ENCODE measurements at regions not wholly inside any gene's neighbourhood (a gene's known extent, or its start where the extent isn't known, plus 50 kb on each side); places are given as distances from the start of the nearest gene placed in this dataset.

DNA sequence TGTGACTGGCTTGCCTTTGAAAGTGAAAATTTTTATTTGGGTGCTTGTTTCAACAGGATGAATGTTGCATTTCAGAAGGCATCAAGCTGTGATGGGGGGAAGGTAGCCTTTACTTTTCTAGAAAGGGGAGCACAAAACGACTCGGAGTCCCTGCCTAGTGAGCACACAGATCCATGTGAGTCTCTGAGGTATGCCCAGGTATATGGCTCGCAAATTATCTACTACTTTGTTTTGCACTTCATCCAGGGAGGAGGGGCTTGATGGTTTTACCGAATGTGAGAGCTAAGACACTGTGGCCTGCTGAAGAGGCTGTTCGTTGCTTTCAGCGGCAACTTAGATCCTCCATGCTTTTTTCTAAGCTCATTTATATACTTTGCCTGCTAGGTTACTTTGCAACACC is 537.7 kb upstream of the PTBP2 start:
- H3K9me3 ChIP-seq (ENCODE audit: insufficient read depth, low read depth, low read length), result no peaks in the 10 kb centered on the region

DNA sequence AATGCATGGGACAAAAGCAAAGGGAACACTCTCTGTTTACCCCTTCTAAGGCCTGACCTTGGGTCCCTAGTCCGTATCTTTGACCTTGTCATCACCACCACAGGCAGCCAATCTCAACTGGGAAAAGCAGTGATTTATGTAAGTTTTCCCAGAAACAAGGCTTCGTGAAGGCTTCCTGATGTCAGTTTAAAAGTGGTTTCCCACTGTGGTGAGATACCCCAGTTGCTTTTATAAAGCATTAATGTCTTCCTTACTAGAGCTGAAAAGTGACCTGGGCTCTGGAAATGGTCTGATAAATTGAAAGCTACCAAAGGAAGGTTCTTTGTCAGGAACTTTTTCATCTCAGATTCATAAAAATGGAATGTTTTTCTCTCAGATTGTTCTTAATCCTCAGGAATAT is 536.4 kb upstream of the PTBP2 start:
- Histone ChIP-seq H3K9me3 (ENCODE audit: insufficient read depth, low read depth, low read length) (peaks cover under 1% of the 10 kb centered on the region; the same call in 1 of the 2 replicates), H3K27me3 (ENCODE audit: insufficient read depth, low read length) (no peaks in the 10 kb centered on the region), H3K4me1 (ENCODE audit: insufficient read depth, low read length) (peaks cover 35% of the 10 kb centered on the region), H3K27ac (ENCODE audit: low read depth, low read length) (no peak overlapping the region), H3K9ac (ENCODE audit: low read depth, low read length) (no peak overlapping the region), H3K4me3 (ENCODE audit: low read length) (no peak overlapping the region), H3K36me3 (ENCODE audit: insufficient read depth, low read length) (no peaks in the 10 kb centered on the region)
- 92% methylated on average over 2 of the region's 2 CpGs for WGBS

More for the DNA sequence above, 537.7 kb upstream of the PTBP2 start:
- Histone ChIP-seq H3K4me1 (ENCODE audit: insufficient read depth, low read length) (peaks cover 35% of the 10 kb centered on the region), H3K9ac (ENCODE audit: low read depth, low read length) (no peak overlapping the region), H3K27ac (ENCODE audit: low read depth, low read length) (0 out of 2 replicates have a peak overlapping the region, but pooled peaks have one; percentile 6), H3K4me3 (ENCODE audit: low read length) (no peak overlapping the region), H3K36me3 (ENCODE audit: insufficient read depth, low read length) (no peaks in the 10 kb centered on the region), H3K27me3 (ENCODE audit: insufficient read depth, low read length) (no peaks in the 10 kb centered on the region)
- WGBS, result 50% methylated on average over 6 of the region's 6 CpGs

DNA sequence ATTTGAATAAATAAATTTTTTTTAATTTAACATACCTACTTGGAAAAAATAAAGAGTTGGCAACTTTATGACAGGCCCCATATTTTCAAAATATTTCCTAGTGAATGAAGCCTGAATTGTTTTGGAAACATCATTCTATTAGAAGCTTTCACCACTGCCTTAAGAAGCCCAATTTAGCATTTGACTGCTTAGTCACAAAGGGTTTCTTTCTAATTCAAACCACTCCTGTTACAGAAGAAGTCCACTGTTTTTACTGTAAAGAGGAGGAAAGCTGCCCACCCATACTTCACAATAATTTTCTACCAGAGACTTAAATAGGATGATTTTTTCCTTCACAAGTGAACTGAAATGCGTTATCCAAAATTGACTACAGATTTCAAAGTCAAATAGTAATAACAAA is 534.6 kb upstream of the PTBP2 start:
- H3K4me3 ChIP-seq (ENCODE audit: low read length), result no peak overlapping the region
- peak overlapping the region; percentile 36; the same call in 1 of the 2 replicates for H3K27ac ChIP-seq (ENCODE audit: low read depth, low read length)
- peaks cover 18% of the 10 kb centered on the region for H3K9me3 ChIP-seq (ENCODE audit: insufficient read depth, low read depth, low read length)
- H3K27me3 ChIP-seq (ENCODE audit: insufficient read depth, low read length), result no peaks in the 10 kb centered on the region
- 50% methylated on average over 1 of the region's 1 CpG for WGBS
- H3K36me3 ChIP-seq (ENCODE audit: insufficient read depth, low read length), result no peaks in the 10 kb centered on the region
- H3K4me1 ChIP-seq (ENCODE audit: insufficient read depth, low read length), result peaks cover 35% of the 10 kb centered on the region
- no peak overlapping the region for H3K9ac ChIP-seq (ENCODE audit: low read depth, low read length)

GRCh38 chr1:96191165-96191564 is 530.4 kb upstream of the PTBP2 start:
- Histone ChIP-seq H3K27ac (ENCODE audit: low read depth, low read length) (no peak overlapping the region), H3K4me1 (ENCODE audit: insufficient read depth, low read length) (peaks cover 16% of the 10 kb centered on the region; the same call in 1 of the 2 replicates), H3K27me3 (ENCODE audit: insufficient read depth, low read length) (no peaks in the 10 kb centered on the region), H3K4me3 (ENCODE audit: low read length) (no peak overlapping the region), H3K36me3 (ENCODE audit: insufficient read depth, low read length) (no peaks in the 10 kb centered on the region), H3K9ac (ENCODE audit: low read depth, low read length) (no peak overlapping the region), H3K9me3 (ENCODE audit: insufficient read depth, low read depth, low read length) (peaks cover 34% of the 10 kb centered on the region)
- 96% methylated on average over 1 of the region's 2 CpGs for WGBS

DNA sequence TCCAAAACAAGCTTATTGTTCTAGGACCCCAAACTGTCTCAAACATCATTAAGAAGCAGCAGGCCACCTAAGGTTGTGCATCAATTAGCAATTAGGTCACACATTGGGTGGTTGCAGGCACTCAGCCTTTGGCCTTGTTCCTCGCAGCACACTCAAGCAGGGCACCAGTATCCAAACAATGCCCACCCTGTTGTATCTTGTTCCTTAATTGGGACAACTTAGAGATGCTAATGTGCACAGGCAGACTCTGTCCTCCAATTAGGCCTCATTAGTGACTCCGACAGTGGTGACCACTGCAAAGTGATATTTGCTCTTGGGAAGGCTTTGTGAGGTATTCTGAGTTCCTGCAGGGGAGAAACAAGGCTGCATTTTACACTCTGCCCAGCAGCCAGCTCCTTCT is 515.1 kb upstream of the PTBP2 start:
- Histone ChIP-seq H3K36me3 (ENCODE audit: insufficient read depth, low read length) (no peaks in the 10 kb centered on the region), H3K9ac (ENCODE audit: low read depth, low read length) (no peak overlapping the region), H3K4me1 (ENCODE audit: insufficient read depth, low read length) (no peaks in the 10 kb centered on the region), H3K4me3 (ENCODE audit: low read length) (no peak overlapping the region), H3K27ac (ENCODE audit: low read depth, low read length) (no peak overlapping the region), H3K9me3 (ENCODE audit: insufficient read depth, low read depth, low read length) (no peaks in the 10 kb centered on the region), H3K27me3 (ENCODE audit: insufficient read depth, low read length) (no peaks in the 10 kb centered on the region)
- WGBS, result 74% methylated on average over 2 of the region's 2 CpGs

- no peak overlapping the region for H3K9ac ChIP-seq (ENCODE audit: low read depth, low read length)
Observed at GRCh38 chr1:96207936-96208335, 513.6 kb upstream of the PTBP2 start.

DNA sequence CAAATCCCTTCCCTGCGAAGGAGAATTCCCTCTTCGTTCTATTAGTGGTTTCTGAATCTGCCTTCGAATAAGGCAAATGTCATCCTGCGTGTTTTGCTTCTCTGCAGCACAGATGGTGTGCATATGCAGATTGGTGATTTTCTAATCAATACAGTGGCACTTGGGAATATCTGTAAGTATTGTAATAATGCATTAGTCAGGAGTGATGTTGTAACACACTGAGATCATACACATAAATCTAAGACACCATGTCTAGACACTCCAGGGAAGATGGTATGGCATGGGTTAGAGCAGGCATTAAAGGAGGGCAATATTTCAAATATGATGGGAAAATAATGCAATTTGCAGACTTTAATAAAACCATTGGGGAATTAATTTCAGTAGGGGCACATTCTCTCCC is 513.2 kb upstream of the PTBP2 start:
- H3K27me3 ChIP-seq (ENCODE audit: insufficient read depth, low read length), result no peaks in the 10 kb centered on the region
- WGBS, result 96% methylated on average over 4 of the region's 4 CpGs
- no peak overlapping the region for H3K27ac ChIP-seq (ENCODE audit: low read depth, low read length)
- no peaks in the 10 kb centered on the region for H3K36me3 ChIP-seq (ENCODE audit: insufficient read depth, low read length)
- no peaks in the 10 kb centered on the region for H3K9me3 ChIP-seq (ENCODE audit: insufficient read depth, low read depth, low read length)
- H3K4me3 ChIP-seq (ENCODE audit: low read length), result no peak overlapping the region
- no peak overlapping the region for H3K9ac ChIP-seq (ENCODE audit: low read depth, low read length)
- H3K4me1 ChIP-seq (ENCODE audit: insufficient read depth, low read length), result no peaks in the 10 kb centered on the region

More at GRCh38 chr1:96207936-96208335, 513.6 kb upstream of the PTBP2 start:
- Histone ChIP-seq H3K36me3 (ENCODE audit: insufficient read depth, low read length) (no peaks in the 10 kb centered on the region), H3K4me1 (ENCODE audit: insufficient read depth, low read length) (no peaks in the 10 kb centered on the region), H3K27me3 (ENCODE audit: insufficient read depth, low read length) (no peaks in the 10 kb centered on the region), H3K4me3 (ENCODE audit: low read length) (no peak overlapping the region), H3K9me3 (ENCODE audit: insufficient read depth, low read depth, low read length) (no peaks in the 10 kb centered on the region), H3K27ac (ENCODE audit: low read depth, low read length) (no peak overlapping the region)
- WGBS, result 97% methylated on average over 2 of the region's 2 CpGs

DNA sequence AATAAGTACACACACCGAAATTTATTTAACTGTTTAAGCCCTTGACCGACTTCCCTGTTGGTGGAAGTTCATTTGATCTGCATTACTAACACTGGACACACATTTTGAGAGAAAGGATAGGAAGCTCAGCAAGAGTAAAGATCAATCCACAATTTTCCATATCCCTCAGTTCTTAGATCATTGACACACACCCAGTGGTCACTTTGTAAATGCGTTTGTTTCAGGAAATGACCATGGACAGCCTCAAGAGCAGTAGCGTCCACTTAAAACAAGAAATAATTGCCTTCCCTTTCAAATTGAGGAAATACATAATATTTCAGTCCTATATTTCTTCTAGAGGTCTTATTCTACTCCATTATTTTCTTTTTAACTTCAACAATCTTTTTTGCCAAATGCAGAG is 511.5 kb upstream of the PTBP2 start:
- Histone ChIP-seq H3K9ac (ENCODE audit: low read depth, low read length) (no peak overlapping the region), H3K27ac (ENCODE audit: low read depth, low read length) (no peak overlapping the region), H3K27me3 (ENCODE audit: insufficient read depth, low read length) (no peaks in the 10 kb centered on the region), H3K9me3 (ENCODE audit: insufficient read depth, low read depth, low read length) (no peaks in the 10 kb centered on the region), H3K4me3 (ENCODE audit: low read length) (no peak overlapping the region), H3K4me1 (ENCODE audit: insufficient read depth, low read length) (no peaks in the 10 kb centered on the region), H3K36me3 (ENCODE audit: insufficient read depth, low read length) (no peaks in the 10 kb centered on the region)
- 99% methylated on average over 4 of the region's 4 CpGs for WGBS

DNA sequence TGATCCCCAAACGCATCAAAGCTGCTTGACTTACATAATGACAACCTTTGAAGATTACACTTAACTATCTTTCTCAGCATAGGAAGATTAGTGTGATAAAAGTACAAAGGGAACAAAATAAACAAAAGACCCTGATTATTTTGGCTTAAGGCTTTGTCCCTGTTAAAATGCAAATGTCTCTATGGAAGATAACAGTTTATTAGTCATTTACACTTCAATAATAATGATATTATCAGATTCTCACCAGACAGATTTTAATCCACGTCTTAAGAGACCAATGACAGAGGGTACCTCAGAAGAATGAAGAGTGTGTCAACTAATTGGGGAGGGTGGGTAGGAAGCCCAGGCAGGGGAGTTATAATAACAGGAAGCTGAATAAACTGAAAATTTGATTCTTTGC is 510.4 kb upstream of the PTBP2 start:
- H3K27me3 ChIP-seq (ENCODE audit: insufficient read depth, low read length), result no peaks in the 10 kb centered on the region
- WGBS, result 100% methylated on average over 1 of the region's 2 CpGs
- no peak overlapping the region for H3K4me3 ChIP-seq (ENCODE audit: low read length)
- no peaks in the 10 kb centered on the region for H3K9me3 ChIP-seq (ENCODE audit: insufficient read depth, low read depth, low read length)
- H3K4me1 ChIP-seq (ENCODE audit: insufficient read depth, low read length), result no peaks in the 10 kb centered on the region
- no peaks in the 10 kb centered on the region for H3K36me3 ChIP-seq (ENCODE audit: insufficient read depth, low read length)
- no peak overlapping the region for H3K9ac ChIP-seq (ENCODE audit: low read depth, low read length)
- H3K27ac ChIP-seq (ENCODE audit: low read depth, low read length), result no peak overlapping the region

- H3K9me3 ChIP-seq (ENCODE audit: insufficient read depth, low read depth, low read length), result no peaks in the 10 kb centered on the region
- 94% methylated on average over 2 of the region's 2 CpGs for WGBS
- H3K4me3 ChIP-seq (ENCODE audit: low read length), result no peak overlapping the region
- no peaks in the 10 kb centered on the region for H3K27me3 ChIP-seq (ENCODE audit: insufficient read depth, low read length)
- no peak overlapping the region for H3K27ac ChIP-seq (ENCODE audit: low read depth, low read length)
- H3K9ac ChIP-seq (ENCODE audit: low read depth, low read length), result no peak overlapping the region
- no peaks in the 10 kb centered on the region for H3K4me1 ChIP-seq (ENCODE audit: insufficient read depth, low read length)
- no peaks in the 10 kb centered on the region for H3K36me3 ChIP-seq (ENCODE audit: insufficient read depth, low read length)
Observed at GRCh38 chr1:96214982-96215381, 506.6 kb upstream of the PTBP2 start.

DNA sequence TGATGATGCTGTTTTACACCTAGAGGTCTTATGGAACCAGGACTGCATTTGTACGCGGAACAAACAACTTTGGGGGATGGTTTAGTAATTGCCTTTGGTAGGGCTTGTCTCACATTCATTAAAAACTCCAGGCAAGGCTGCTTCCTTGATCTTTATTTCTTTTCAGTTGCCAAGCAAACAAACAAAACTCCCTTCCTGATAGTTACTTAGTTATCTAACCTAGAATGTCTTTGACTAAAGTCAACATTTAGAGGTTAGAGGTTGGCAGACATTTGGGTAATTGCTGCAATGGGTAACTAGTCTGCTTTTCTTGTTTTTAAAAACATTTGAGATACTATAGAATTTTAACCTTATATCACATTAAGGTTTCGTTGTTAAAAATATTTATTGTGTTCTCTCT is 500.9 kb upstream of the PTBP2 start:
- no peaks in the 10 kb centered on the region for H3K4me1 ChIP-seq (ENCODE audit: insufficient read depth, low read length)
- H3K27me3 ChIP-seq (ENCODE audit: insufficient read depth, low read length), result no peaks in the 10 kb centered on the region
- H3K27ac ChIP-seq (ENCODE audit: low read depth, low read length), result no peak overlapping the region
- no peaks in the 10 kb centered on the region for H3K9me3 ChIP-seq (ENCODE audit: insufficient read depth, low read depth, low read length)
- WGBS, result 78% methylated on average over 2 of the region's 3 CpGs
- no peak overlapping the region for H3K9ac ChIP-seq (ENCODE audit: low read depth, low read length)
- no peaks in the 10 kb centered on the region for H3K36me3 ChIP-seq (ENCODE audit: insufficient read depth, low read length)
- H3K4me3 ChIP-seq (ENCODE audit: low read length), result no peak overlapping the region

- no peaks in the 10 kb centered on the region for H3K4me1 ChIP-seq (ENCODE audit: insufficient read depth, low read length)
- H3K9ac ChIP-seq (ENCODE audit: low read depth, low read length), result no peak overlapping the region
- H3K36me3 ChIP-seq (ENCODE audit: insufficient read depth, low read length), result no peaks in the 10 kb centered on the region
- H3K9me3 ChIP-seq (ENCODE audit: insufficient read depth, low read depth, low read length), result no peaks in the 10 kb centered on the region
- H3K27ac ChIP-seq (ENCODE audit: low read depth, low read length), result no peak overlapping the region
- no peaks in the 10 kb centered on the region for H3K27me3 ChIP-seq (ENCODE audit: insufficient read depth, low read length)
- 92% methylated on average over 2 of the region's 2 CpGs for WGBS
- no peak overlapping the region for H3K4me3 ChIP-seq (ENCODE audit: low read length)
Observed at GRCh38 chr1:96222701-96223100, 498.9 kb upstream of the PTBP2 start.
